BLaER1 treated with 17β-estradiol and CSF1 and Interleukin-3, amounts not matched to agents 10 nM and 100 nM (cell line): ENCODE measurements at regions not wholly inside any gene's neighbourhood (a gene's known extent, or its start where the extent isn't known, plus 50 kb on each side); places are given as distances from the start of the nearest gene placed in this dataset.
"Not testable (repeated sequence)": the region's sequence is repeated elsewhere in the genome, so short reads cannot be mapped to it uniquely, and the experiment has no call there.

ENCODE experiments used
- H3K27ac ChIP-seq, 11 experiments: shearing (Covaris generic); formaldehyde crosslinking; 2 replicates each; pipeline ENCODE4 v1.8.1; 2022
- H3K27me3 ChIP-seq, 11 experiments: shearing (Covaris generic); formaldehyde crosslinking; 2 replicates each; pipeline ENCODE4 v1.8.1; 2022
- H3K36me3 ChIP-seq, 11 experiments: shearing (Covaris generic); formaldehyde crosslinking; 2 replicates each; pipeline ENCODE4 v1.8.1; 2022
- H3K4me1 ChIP-seq, 10 experiments: shearing (Covaris generic); formaldehyde crosslinking; 2 replicates each; pipeline ENCODE4 v1.8.1; 2022
- H3K4me2 ChIP-seq, 11 experiments: shearing (Covaris generic); formaldehyde crosslinking; 2 replicates each; pipeline ENCODE4 v1.8.1; 2022
- H3K4me3 ChIP-seq, 10 experiments: shearing (Covaris generic); formaldehyde crosslinking; 2 replicates each; pipeline ENCODE4 v1.8.1; 2022
- H3K9ac ChIP-seq, 11 experiments: shearing (Covaris generic); formaldehyde crosslinking; 2 replicates each; pipeline ENCODE4 v1.8.1; 2022
- H3K9me3 ChIP-seq, 11 experiments: shearing (Covaris generic); formaldehyde crosslinking; replicated peaks in 1 of 11; 2 replicates each; pipeline ENCODE4 v1.8.1; 2022
- H4K20me1 ChIP-seq, 11 experiments: shearing (Covaris generic); formaldehyde crosslinking; 2 replicates each; pipeline ENCODE4 v1.8.1; 2022
- Cebpa-rat ChIP-seq, 11 experiments: shearing (Covaris generic); IDR thresholded peaks; 2 replicates each; pipeline ENCODE4 v1.8.1; 2022

DNA sequence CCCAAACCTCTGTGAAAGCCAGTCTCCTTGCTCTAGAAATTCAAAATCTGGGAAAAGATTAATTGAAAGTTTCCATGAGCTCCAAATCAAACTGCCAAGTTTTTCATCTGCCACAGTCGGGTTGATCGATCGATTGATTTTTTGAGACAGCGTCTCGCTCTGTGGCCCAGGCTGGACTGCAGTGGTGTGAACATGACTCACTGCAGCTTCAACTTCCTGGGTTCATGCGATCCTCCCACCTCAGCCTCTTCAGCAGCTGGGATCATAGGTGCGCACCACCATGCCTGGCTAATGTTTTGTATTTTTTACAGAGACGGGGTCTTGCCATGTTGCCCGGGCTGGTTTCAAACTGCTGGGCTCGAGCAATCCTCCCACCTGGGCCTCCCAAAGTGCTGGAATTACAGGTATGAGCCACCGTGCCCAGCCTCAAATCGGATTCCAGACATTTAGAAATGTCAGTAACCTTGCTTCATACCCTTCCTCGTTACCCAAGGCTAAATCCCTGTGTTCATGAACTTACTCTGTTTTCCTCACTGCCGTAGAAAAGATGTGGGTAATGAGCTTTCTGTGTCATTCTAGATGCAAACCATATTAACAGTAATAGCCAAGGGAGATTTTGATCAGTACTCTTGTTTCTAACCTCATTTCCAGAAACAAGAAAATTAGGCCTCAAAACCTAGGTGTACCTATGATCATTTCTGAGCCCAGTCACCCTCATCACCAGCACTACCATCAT lies 105.9 kb upstream of the AKAP13 start:
- Histone ChIP-seq H4K20me1 (no peaks in the 10 kb centered on the region), H3K9me3 (no peaks in the 10 kb centered on the region), H3K36me3 (no peaks in the 10 kb centered on the region), H3K4me2 (no peak overlapping the region), H3K27ac (no peak overlapping the region), H3K9ac (no peak overlapping the region), H3K4me3 (no peak overlapping the region), H3K27me3 (no peaks in the 10 kb centered on the region), H3K4me1 (no peaks in the 10 kb centered on the region)
- no peak for TF ChIP-seq Cebpa-rat (IDR thresholded peaks at IDR 0.05)

DNA sequence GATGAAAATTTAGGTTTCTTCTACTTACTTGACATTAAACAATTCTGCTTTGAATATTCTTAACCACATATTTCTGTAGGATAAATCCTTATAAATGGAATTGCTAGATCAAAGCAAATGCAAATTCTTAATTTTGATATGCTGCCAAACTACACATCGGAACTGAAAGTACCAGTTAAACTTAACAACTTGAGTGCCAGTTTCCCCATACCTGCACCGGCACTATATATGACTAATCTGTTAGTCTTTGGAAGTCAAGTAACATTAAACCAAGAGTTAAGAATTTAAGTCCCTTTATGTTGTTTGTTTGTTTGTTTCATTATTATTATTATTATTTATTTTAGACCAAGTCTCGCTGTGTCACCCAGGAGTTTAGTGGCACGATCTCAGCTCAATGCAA lies 103.9 kb upstream of the AKAP13 start:
- H3K36me3 ChIP-seq, result no peaks in the 10 kb centered on the region
- no peaks in the 10 kb centered on the region for H3K9me3 ChIP-seq
- no peaks in the 10 kb centered on the region for H3K27me3 ChIP-seq
- H3K27ac ChIP-seq, result no peak overlapping the region
- no peak overlapping the region for H3K4me2 ChIP-seq
- H4K20me1 ChIP-seq, result no peaks in the 10 kb centered on the region
- no peak for TF ChIP-seq Cebpa-rat (IDR thresholded peaks at IDR 0.05)
- H3K4me1 ChIP-seq, result no peaks in the 10 kb centered on the region
- H3K9ac ChIP-seq, result no peak overlapping the region
- no peak overlapping the region for H3K4me3 ChIP-seq

DNA sequence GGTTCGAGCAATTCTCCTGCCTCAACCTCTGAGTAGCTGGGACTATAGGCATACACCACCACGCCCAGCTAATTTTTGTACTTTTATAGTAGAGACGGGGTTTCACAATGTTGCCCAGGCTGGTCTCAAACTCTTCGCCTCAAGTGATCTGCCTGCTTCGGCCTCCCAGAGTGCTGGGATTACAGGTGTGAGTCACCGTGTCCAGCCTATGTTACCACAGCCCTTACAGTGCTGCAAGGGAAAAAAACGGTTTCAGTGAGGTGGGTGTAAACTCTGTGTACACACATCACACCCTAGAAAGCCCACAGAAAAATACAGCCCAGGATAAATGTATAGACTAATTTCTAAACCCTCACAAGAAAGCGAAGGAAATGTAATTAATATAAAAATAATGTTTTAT lies 103.5 kb upstream of the AKAP13 start:
- no peaks in the 10 kb centered on the region for H4K20me1 ChIP-seq
- no peak overlapping the region for H3K9ac ChIP-seq
- H3K4me2 ChIP-seq, result no peak overlapping the region
- H3K36me3 ChIP-seq, result no peaks in the 10 kb centered on the region
- TF ChIP-seq Cebpa-rat (IDR thresholded peaks at IDR 0.05), result no peak
- H3K4me3 ChIP-seq, result no peak overlapping the region
- H3K9me3 ChIP-seq, result no peaks in the 10 kb centered on the region
- H3K27ac ChIP-seq, result no peak overlapping the region
- H3K27me3 ChIP-seq, result no peaks in the 10 kb centered on the region
- no peaks in the 10 kb centered on the region for H3K4me1 ChIP-seq

DNA sequence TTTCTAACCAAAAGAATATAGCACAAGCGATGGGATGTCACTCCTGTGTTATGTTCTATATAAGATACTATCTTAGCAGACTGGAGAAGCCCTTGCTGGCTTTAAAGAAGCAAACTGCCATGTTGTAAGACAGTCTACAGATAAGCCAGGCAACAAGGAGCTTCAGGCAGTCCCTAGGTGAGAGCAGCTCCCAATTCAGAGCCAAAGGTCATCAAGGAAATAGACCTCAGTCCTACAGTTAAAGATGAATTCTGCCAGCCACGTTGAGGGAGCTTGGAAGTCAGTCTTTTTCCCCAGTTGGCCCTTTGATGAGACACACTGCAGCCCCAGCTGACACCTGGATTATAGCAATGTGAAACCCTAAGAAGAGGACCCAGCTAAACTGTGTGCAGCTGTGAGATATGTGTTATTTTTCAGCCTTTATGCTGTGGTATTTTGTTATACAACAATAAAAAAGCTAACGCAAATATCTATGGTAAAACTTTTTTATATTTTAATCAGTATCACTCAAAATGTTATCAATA lies 102.5 kb upstream of the AKAP13 start:
- TF ChIP-seq Cebpa-rat (IDR thresholded peaks at IDR 0.05), result no peak
- no peaks in the 10 kb centered on the region for H3K9me3 ChIP-seq
- H3K27me3 ChIP-seq, result no peaks in the 10 kb centered on the region
- H3K27ac ChIP-seq, result no peak overlapping the region
- H3K36me3 ChIP-seq, result no peaks in the 10 kb centered on the region
- no peaks in the 10 kb centered on the region for H4K20me1 ChIP-seq
- H3K4me3 ChIP-seq, result no peak overlapping the region
- H3K9ac ChIP-seq, result no peak overlapping the region
- H3K4me1 ChIP-seq, result no peaks in the 10 kb centered on the region
- no peak overlapping the region for H3K4me2 ChIP-seq

DNA sequence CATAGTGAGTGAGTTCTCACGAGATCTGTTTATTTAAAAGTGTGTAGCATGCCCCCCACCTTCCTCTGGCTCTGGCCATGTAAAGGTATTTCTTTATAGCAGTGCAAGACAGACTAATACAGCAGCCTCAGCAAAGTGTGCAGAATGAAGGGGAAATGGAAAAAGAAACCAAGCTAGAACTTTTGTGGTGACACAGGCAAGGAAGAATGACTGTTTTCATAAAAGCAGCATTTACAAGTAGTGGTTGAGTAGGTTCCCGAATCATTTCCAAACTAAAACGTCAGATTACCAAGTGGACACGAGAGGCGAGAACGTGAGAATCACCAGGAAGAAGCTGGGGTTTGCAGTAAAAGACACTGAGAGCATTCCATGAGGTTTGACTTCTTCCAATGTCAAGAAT lies 100.2 kb upstream of the AKAP13 start:
- Histone ChIP-seq H3K4me1 (peaks cover 0 to 5% (median 0%) of the 10 kb centered on the region in 10 experiments; a peak in 1 of 20 replicates), H3K27ac (no peak overlapping the region), H3K27me3 (no peaks in the 10 kb centered on the region), H3K4me3 (no peak overlapping the region), H3K9me3 (no peaks in the 10 kb centered on the region), H3K36me3 (no peaks in the 10 kb centered on the region), H3K4me2 (no peak overlapping the region), H4K20me1 (no peaks in the 10 kb centered on the region), H3K9ac (no peak overlapping the region)
- no peak for TF ChIP-seq Cebpa-rat (IDR thresholded peaks at IDR 0.05)

DNA sequence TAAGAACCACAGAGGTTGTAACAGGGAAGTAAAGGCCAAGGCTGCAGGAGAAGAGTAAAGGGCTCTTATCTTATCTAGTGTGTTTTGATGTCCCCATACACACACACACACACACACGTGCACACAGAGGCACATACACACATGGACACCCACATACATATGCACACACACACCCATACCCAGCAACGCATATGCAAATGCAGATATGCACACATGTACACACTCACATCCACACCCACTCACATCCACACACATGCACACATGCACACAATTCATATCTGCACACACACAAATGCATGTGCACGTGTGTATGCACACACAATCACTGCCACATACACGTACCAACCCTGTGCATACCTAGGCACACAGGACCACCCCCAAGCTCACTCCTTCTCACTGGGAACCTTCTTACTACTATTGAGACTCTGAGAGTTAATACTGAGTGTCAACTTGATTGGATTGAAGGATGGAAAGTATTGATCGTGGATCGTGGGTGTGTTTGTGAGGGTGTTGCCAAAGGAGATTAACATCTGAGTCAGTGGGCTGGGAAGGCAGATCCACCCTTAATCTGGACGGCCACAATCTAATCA lies 99.0 kb upstream of the AKAP13 start:
- no peak for TF ChIP-seq Cebpa-rat (IDR thresholded peaks at IDR 0.05)
- Histone ChIP-seq H3K27ac (no peak overlapping the region), H3K4me3 (no peak overlapping the region), H3K4me1 (peaks cover 0 to 5% (median 0%) of the 10 kb centered on the region in 10 experiments; a peak in 1 of 20 replicates), H3K4me2 (no peak overlapping the region), H3K9me3 (no peaks in the 10 kb centered on the region), H3K36me3 (no peaks in the 10 kb centered on the region), H3K27me3 (no peaks in the 10 kb centered on the region), H3K9ac (no peak overlapping the region), H4K20me1 (no peaks in the 10 kb centered on the region)

DNA sequence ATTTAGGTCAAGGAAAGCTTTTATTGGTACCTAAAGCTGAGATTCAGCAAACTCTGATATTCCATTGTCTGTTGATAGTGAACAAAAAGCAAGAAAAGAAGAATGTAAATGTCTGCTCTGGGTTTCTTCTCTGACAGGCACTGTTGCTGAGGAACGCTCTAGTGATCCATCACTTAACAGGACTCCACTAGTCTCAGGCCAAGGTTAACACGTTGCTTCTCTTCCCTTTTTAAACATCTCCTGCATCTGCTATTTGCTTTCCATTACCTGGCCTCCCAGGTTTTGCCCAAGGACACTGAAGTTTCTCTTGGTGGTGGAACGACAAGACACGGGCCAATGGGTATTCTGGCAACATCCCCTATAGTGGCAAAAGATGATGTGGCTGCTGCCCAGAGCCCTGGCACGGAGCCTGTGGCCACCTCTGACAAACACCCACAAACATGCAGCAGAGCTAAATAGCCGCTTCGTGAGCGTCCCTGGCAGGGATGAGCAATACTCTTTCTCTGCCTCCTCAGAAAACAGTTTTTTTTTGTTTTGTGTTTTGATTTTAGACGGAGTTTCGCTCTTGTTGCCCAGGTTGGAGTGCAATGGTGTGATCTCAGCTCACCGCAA lies 97.8 kb upstream of the AKAP13 start:
- H3K4me3 ChIP-seq, result no peak overlapping the region
- H3K9ac ChIP-seq, result no peak overlapping the region
- no peaks in the 10 kb centered on the region for H4K20me1 ChIP-seq
- H3K36me3 ChIP-seq, result no peaks in the 10 kb centered on the region
- H3K9me3 ChIP-seq, result no peaks in the 10 kb centered on the region
- no peak overlapping the region for H3K27ac ChIP-seq
- no peak for TF ChIP-seq Cebpa-rat (IDR thresholded peaks at IDR 0.05)
- H3K4me2 ChIP-seq, result no peak overlapping the region
- H3K4me1 ChIP-seq, result peaks cover 0 to 5% (median 0%) of the 10 kb centered on the region in 10 experiments; a peak in 1 of 20 replicates
- no peaks in the 10 kb centered on the region for H3K27me3 ChIP-seq

DNA sequence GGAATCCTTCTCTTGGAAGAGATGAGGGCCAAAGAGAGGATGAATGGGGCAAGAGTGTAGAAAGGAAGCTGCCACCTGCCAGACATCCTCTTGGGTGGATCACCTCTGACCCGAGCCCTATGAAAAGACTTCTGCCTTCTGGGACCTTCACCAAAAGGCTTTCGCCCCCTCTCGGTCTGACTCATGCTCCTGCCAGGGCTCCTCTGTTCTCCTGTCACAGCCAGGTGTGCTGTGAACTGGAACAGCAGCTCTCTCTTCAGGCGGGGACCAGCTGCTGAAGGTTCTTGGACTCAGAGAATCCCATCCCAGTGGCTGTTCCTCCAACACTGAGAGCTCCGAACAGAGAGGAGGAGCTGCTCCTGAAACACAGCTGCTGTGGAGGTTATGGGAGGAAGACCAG lies 96.6 kb upstream of the AKAP13 start:
- H3K27me3 ChIP-seq, H3K9ac ChIP-seq: not testable (repeated sequence)

DNA sequence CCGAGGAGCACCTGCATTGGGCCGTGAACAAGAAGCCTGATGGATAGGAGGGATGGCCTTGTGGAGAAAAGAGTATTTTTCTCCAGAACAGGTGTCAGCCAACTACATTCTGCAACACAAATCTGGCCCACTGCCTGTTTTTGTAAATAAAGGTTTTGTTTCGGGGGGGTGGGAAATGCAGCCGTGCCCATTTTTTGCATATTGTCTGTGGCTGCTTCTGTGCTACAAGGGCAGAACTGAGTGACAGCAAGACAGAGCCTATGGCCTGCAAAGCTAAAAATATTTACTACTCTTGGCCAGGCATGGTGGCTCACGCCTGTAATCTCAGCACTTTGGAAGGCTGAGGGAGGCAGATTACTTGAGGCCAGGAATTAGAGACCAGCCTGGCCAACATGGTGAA lies 95.9 kb upstream of the AKAP13 start:
- H3K4me3 ChIP-seq, result no peak overlapping the region
- H3K36me3 ChIP-seq, result no peaks in the 10 kb centered on the region
- peaks cover 0 to 5% (median 0%) of the 10 kb centered on the region in 10 experiments; a peak in 1 of 20 replicates for H3K4me1 ChIP-seq
- no peaks in the 10 kb centered on the region for H4K20me1 ChIP-seq
- no peak overlapping the region for H3K27ac ChIP-seq
- no peak overlapping the region for H3K9ac ChIP-seq
- H3K9me3 ChIP-seq, result no peaks in the 10 kb centered on the region
- H3K4me2 ChIP-seq, result no peak overlapping the region
- no peaks in the 10 kb centered on the region for H3K27me3 ChIP-seq
- no peak for TF ChIP-seq Cebpa-rat (IDR thresholded peaks at IDR 0.05)

More for the DNA sequence above, 96.6 kb upstream of the AKAP13 start:
- H3K36me3 ChIP-seq, H4K20me1 ChIP-seq, H3K4me3 ChIP-seq, H3K9me3 ChIP-seq, H3K4me1 ChIP-seq, H3K27ac ChIP-seq: not testable (repeated sequence)
- peak overlapping the region in 1 of 11 experiments; percentile 12; a peak in 1 of 22 replicates for H3K4me2 ChIP-seq
